Liver (tissue), 3 donors: ENCODE measurements at regions not wholly inside any gene's neighbourhood (a gene's known extent, or its start where the extent isn't known, plus 50 kb on each side); places are given as distances from the start of the nearest gene placed in this dataset.
"Not testable (repeated sequence)": the region's sequence is repeated elsewhere in the genome, so short reads cannot be mapped to it uniquely, and the experiment has no call there.

Experiments used
- HNF4A ChIP-seq, 2 donors: conservative IDR thresholded peaks; 2 replicates each; pipeline ENCODE4 v1.6.1; 2016; ENCODE audit warnings: antibody characterized with exemption in 2 of 2, mild to moderate bottlenecking in 2 of 2
- MAX ChIP-seq: IDR thresholded peaks from 2 replicates; pipeline ENCODE4 v1.6.1; 2016; ENCODE audit warnings: antibody characterized with exemption
- TF ChIP-seq, protein P1 (sequence below): fragments of 150-350 bp; IDR thresholded peaks from 2 replicates; pipeline ENCODE4 v1.5.1; 2017; ENCODE audit warnings: improper control_type of control experiment, low read depth, low read length; ENCODE audit not compliant: missing input control
- donor health status: healthy.
- donor health status: healthy.

DNA sequence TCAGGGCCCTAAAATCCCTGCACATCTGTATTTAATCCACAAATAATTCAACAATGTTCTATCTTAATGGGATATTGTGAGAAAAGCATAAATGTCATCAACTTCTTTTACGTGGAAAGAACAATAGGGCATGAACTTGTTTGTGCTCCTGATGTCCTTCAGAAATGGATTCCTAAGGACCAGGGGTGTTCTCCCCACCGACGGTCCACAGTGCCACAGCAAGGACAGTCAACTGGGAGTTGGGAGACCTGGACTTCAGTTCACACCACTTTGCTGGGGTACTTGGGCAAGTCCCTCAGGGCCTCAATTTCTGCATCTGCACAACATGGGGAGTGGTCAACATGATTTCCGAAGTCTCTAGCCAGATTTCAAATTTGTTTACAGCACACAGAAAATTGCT lies 908.4 kb downstream of the RPIA start:
- TF ChIP-seq, protein P1, sequence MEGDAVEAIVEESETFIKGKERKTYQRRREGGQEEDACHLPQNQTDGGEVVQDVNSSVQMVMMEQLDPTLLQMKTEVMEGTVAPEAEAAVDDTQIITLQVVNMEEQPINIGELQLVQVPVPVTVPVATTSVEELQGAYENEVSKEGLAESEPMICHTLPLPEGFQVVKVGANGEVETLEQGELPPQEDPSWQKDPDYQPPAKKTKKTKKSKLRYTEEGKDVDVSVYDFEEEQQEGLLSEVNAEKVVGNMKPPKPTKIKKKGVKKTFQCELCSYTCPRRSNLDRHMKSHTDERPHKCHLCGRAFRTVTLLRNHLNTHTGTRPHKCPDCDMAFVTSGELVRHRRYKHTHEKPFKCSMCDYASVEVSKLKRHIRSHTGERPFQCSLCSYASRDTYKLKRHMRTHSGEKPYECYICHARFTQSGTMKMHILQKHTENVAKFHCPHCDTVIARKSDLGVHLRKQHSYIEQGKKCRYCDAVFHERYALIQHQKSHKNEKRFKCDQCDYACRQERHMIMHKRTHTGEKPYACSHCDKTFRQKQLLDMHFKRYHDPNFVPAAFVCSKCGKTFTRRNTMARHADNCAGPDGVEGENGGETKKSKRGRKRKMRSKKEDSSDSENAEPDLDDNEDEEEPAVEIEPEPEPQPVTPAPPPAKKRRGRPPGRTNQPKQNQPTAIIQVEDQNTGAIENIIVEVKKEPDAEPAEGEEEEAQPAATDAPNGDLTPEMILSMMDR, result not testable (repeated sequence)
- not testable (repeated sequence) for TF ChIP-seq MAX; HNF4A (conservative IDR thresholded peaks at IDR 0.05)
